GM19193 (cell line): ENCODE measurements at regions not wholly inside any gene's neighbourhood (a gene's known extent, or its start where the extent isn't known, plus 50 kb on each side); places are given as distances from the start of the nearest gene placed in this dataset.

Source experiments
- POLR2A ChIP-seq: IDR thresholded peaks from 4 replicates; pipeline ENCODE4 v1.6.1; 2011; ENCODE audit not compliant: insufficient read depth, insufficient read length; ENCODE audit errors: extremely low read depth

DNA sequence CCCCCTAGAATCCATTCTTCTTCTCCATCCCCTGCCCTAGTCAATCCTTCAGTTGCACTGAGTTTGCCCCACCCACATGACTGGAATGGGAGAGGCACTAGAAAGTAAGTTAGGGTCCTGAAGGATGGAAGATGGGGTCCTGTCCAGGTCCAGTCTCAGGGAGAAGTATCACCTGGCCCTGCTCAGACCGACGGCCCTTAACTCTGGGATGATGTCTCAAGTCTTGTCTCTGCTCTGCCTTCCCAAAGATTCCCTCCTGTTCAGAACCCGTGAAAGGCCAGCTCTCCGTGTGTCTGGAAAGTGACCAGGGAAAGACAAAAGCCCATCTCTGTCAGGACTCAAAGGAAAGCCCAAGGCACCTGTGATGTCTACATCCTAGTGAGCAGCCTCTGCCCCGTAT lies 88.8 kb downstream of the OAT start:
- no peak for TF ChIP-seq POLR2A

DNA sequence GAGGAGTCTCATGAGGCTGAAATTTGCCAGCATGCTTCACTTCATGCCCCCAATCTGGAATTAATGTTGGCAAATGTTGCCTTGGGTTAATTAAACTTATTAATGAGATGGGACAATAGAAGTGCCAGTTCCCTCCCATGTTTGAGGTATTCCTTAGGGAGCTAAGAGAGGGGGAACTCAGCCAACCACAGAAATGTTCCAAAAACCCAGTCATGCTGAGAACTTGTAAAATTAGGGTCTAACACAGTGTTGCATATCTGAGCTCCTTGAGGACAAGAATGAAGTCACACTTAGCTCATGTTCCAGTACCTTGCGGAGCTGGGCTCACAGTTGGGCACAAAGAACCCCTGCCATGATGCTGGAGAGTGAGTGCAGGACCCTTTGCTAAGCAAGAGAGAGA lies 89.4 kb downstream of the OAT start:
- no peak for TF ChIP-seq POLR2A

DNA sequence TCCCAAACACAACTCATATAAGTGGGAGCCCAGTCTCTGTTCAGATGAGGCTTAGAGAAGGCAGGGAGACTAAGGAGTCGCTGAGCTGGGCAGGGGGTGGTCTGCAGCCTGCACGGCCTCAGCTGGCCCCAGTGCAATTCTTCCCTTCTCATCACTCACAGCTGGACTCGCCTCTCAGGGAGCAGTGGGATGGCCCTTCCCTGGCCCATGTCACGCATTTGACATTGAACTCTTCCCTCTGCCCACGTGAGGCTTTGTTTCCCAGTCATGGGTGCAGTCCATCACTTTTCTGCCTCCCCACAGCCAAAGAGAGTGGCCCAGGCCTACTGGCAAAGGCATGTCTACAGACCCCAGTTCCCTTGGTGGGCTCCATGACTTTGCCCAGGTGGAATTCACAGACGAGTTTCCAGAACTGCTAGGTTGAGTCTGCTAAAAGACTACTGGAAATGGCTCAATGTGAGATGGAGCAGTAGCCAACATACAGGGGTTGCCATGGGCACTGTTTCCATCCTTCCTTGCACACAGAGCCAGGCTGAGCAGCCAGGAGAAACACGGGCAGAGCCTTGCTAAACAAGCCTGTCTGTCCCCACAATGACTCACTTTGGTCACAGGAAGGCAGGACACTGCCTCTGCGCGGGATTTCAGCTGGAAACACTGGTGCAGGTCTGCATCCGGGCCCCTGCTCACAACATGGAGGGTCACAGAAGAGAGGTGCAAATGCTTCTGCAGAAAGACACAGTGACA lies 90.1 kb downstream of the OAT start:
- no peak for TF ChIP-seq POLR2A

DNA sequence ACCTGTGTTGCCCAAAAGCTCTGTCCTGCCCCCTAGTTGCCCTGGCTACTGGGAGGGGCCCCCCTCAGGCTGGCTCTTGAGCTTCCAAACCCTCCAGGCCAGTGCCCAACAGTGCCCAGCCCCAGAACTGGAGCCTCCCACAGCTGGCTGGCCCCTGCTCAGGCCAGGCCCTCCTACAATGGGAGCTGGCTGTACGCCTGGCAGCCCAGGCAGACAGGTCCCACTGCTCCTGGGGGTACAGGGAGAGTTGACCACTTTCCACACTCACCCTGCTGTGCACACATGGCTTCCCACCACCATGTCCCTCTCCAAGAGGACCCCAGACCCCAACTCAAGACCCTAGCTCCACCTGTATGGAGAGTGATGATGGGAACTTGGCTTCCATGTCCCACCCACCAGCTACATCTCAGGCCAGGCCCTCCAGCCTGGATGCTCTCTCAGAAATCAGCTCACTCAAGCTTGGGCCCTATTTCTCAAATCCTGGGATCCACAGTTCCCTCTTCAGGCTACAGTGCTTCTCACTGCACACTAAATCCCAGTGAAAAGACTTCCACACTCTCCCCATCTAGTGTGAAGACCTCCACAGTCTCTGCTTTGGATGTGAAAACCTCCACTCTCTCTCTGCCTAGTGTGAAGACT lies 92.6 kb downstream of the OAT start:
- no peak for TF ChIP-seq POLR2A

- no peak for TF ChIP-seq POLR2A
These were observed 93.1 kb downstream of the OAT start for GRCh38 chr10:124325633-124325914.

GRCh38 chr10:124324856-124325632 lies 93.7 kb downstream of the OAT start:
- no peak for TF ChIP-seq POLR2A

GRCh38 chr10:124324451-124324850 lies 94.3 kb downstream of the OAT start:
- TF ChIP-seq POLR2A = no peak

GRCh38 chr10:124323806-124324205 lies 94.9 kb downstream of the OAT start:
- no peak for TF ChIP-seq POLR2A

DNA sequence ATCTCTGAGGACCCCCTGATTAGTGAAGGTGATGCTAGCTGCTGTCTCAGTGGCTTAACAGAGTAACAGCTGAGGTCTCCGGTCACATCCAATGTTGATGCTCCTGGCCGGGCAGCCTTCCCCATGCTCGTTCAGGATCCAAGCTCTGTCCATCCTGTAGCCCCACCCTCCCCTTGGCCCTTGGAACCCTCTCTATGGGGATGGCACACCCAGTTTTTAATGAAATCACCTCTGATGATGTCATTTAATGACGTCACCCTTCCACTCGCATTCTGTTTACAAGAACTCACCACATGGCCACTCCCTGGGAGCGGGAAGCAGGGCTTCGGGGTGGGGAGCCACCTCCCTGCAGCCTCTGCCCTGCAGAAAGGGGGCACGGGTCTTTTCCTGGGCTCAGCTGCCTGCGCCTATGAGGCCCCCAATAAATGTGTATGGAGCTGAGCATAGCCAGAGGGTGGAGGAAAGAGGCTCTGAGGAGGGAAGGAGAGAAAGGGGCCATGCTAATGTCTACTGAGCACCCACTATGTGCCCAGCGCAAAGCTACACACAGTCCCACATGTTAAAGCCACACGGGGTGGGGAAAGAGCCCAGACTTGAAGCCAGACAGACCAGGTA lies 95.5 kb downstream of the OAT start:
- no peak for TF ChIP-seq POLR2A

DNA sequence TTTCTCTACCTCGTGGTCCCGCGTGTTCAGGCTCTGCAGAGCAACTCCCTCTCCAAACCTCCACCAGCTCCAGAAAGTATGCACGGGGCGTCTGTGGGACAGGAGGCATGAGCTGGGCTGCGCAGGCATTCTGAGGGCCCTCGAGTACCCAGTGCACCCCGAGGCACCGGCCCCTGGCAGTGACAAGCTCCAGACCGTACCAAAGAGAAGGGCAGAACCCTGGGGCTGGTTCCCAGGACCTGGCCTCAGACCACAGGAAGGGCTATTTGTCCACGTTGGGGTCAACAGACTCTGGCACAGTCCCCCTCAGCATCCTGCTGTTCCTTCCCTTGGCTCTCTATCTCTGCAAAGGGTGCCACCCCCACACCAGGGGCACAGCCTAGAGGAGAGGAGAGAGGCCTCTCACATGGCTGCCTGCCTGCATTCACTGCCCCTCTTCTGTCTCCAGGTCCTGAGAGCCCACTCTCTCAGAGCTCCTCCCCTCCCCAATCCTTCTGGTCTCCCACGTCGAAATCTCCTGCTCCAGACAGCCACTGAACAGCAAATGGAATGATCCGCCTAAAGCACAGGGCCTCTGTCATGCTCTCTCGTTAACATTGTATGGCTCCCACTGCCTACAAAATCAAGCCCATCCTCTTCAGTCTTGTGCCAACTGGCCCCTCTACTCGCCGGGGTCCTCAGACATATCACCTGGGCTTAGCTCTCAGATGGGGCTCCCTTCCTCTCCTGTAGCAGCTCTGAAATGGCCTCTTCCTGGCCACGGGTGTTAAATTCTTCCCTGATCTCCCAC lies 96.3 kb downstream of the OAT start:
- no peak for TF ChIP-seq POLR2A

DNA sequence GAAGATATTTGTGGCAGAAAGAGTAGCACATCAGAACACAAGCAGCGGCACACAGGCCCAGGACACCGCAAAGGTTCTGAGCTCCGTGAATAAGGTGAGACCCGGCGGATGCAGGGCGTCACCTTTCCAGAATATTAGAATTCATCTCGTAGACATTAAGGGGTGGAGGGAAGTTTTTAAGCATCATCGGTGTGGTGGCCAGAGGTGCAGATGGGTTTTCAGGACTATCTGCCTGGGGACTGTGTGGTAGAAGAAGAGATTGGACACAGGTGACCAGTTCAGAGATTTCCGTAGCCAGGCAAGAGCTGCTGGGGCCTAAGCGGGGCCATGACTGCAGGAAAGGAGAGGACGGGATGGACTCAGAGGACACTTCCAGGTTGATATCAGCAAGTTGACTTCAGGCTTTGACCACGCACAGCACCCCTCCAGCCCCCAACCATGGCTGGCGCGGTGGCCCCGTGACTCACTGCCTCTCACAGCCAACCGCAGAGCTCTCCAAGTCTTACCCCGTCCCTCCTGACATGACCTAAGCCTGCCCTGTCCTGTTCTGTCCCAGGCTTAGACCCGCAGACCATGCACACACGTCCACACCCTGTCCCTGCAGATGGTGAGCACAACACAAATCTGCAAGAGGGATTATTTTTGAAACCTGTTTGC lies 97.2 kb downstream of the OAT start:
- TF ChIP-seq POLR2A = no peak

DNA sequence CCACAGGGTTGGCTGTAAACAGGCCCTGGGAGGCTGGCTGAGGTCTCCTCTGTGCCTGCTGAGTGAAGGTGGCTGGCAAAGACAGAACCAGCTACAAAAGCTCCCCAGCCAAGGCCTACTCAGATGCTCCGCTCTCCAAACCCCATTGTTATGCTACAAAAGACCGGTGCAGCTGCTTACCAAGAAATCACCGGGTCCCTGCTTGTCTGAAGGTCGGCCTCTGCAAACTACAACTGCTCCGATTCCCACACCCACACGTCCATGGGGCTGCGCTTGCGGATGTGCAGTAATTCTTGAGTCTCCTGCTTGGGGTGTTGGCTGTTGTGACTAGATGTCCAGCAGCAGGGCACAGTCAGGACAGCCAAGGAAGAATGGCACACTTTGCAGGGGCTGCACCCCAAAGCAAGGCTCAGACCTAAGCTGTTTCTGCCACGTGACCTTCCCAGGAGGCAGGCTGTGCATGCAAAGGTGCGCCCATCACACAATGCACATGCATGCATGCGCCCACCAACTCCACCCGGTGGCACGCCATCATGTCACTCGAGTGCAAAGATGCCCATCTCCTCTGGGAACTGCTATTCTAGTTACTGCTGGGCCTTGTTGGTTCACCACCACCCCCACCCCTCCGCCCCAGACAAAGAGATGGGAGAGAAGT lies 97.8 kb downstream of the OAT start:
- no peak for TF ChIP-seq POLR2A

DNA sequence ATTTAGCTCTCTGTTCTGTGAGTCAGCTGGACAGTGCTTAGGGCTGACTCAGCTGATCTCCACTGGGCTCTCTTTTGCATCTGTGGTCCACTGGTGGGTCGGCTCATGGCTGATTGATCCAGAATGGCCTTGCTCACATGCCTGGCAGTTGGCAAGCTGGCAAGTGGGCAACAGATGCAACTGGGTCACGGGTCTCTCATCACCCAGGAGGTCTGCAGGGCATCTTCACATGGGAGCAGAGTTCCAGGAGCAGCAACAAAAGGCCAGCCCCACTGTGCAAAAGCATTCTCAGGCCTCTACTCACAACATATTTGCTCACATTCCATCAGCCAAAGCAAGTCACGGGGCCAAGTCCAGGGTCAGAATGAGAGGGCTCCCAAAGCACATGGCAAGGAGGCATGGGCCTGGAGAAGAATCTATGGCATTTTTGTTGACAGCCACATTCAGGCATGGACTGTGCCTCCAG lies 98.8 kb downstream of the OAT start:
- TF ChIP-seq POLR2A = no peak

DNA sequence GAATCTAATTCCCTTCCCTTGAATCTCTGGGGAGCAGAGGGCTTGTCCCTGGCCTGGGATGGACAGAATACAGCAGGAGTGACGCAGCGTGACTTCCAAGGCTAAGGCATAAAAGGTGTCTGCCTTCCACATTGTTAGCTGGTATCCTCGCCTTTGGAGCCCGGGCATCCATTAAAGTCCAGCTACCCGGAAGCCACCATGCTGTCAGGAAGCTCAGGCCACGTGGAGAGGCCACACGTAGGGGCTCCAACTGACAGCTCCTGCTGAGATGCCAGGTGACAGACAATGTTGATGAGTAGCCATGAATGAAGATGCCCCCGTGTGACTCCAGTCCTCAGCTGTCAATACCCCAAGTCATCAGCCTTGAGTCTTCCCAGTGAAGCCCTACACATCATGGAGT lies 99.9 kb downstream of the OAT start:
- no peak for TF ChIP-seq POLR2A
